Stimulated activated CD8-positive, alpha-beta memory T cell treated with anti-CD3 and anti-CD28 coated beads, Interleukin-15, amount 100 ng/mL, for 24 hours (primary cell): ENCODE measurements at regions not wholly inside any gene's neighbourhood (a gene's known extent, or its start where the extent isn't known, plus 50 kb on each side); places are given as distances from the start of the nearest gene placed in this dataset.
"Not testable (repeated sequence)": the region's sequence is repeated elsewhere in the genome, so short reads cannot be mapped to it uniquely, and the experiment has no call there.

Source experiments
- DNase-seq: peaks from one replicate; pipeline ENCODE4 v3.0.0-alpha.2; 2020; ENCODE audit warnings: low read depth

GRCh38 chr1:148264374-148265276 lies 112.5 kb upstream of the NBPF11 start:
- no peak for DNase-seq

DNA sequence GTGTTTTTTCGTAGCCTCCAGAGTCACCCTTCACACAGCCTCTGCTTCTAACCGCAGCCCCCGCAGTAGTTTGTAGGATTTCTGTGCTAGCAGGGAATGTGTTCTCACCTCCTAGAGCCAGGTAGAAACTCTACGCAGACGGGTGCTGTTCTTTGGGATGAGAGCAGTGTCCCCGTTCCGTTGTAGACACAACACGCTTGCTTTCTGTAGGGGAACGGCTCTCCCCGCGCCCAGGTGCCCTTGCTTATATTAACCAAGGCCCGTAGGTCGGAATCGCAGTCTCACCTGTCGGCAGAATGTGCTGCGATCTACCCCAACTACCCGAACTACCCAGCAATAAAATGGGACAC lies 111.8 kb upstream of the NBPF11 start:
- no peak for DNase-seq

DNA sequence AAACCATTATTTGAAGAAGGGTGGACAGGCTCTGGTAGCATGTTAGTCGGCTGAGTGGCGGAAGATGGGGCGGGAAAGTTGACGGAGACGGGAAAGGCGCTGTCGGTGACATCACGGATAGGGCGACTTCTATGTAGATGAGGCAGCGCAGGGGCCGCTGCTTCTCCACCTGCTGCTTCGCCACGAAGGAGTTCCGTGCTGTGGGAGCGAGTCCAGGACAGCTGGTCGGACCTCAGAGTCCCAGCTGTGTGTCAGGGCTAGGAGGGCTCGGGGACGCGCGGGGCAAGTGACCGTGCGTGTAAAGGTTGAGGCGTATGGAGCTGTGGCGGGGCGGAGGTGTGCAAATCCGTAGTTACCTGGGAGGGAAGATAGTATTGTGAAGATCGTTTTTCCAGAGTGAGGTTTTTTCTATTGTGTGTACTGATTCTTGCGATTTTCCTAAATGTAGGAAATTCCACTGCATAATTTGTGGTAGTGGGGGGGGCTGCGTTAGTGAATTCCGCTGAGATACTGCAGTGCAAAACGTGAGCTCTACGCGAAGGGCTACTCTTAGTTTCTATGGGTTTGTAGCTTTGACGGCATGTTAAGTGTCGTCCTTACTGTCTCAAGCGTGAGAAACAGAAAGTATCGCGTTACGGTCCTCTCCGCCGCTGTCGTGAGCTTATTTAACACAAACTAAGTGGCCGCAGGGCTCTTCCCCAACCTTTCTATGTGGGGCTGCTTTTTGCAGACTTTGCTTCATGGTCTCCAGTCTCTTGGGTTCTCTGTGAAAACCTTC lies 111.2 kb upstream of the NBPF11 start:
- DNase-seq, result peak; percentile 31

DNA sequence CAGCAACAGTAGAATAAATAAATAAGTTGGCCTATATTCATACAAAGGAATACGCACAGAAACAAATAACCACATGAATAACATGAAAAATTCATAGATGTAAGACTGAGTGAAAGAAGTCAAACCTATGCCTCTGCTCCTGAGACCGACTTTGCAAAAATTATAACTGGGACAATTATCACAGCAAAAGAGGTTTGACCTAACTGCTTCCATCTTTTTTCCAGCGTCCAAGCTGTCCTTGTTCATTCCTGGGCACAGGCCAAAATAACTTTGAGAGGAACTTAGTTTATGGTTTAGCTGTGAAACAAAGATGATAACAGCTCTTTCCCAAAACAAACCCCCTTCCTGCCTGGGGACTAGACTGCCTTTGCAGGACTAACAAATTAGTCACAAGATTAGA lies 109.6 kb upstream of the NBPF11 start:
- DNase-seq, result not testable (repeated sequence)

GRCh38 chr1:148257886-148258285 lies 105.8 kb upstream of the NBPF11 start:
- not testable (repeated sequence) for DNase-seq

GRCh38 chr1:148254611-148255429 lies 102.7 kb upstream of the NBPF11 start:
- not testable (repeated sequence) for DNase-seq

DNA sequence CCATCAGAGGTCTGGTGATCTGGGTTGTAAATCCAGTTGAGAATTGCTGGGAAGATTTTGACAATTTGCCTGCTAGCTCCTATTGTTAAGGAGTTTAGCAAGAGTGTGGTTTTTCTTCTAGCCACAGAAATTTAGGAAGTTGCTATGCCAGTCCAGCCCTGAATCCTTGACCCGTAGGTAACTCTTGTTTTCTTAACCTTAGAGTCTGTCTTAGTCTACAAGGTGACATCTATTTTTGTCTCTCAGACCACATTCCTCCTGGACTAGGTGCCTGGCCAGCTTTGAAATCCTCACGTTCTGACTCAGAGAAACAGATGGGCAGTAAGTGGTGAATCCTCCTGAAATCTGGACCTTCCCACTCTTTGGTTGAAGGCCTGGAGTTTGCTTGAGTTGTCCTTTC lies 101.7 kb upstream of the NBPF11 start:
- DNase-seq, result not testable (repeated sequence)

- not testable (repeated sequence) for DNase-seq
Measured at GRCh38 chr1:148248798-148249197, 96.7 kb upstream of the NBPF11 start.

DNA sequence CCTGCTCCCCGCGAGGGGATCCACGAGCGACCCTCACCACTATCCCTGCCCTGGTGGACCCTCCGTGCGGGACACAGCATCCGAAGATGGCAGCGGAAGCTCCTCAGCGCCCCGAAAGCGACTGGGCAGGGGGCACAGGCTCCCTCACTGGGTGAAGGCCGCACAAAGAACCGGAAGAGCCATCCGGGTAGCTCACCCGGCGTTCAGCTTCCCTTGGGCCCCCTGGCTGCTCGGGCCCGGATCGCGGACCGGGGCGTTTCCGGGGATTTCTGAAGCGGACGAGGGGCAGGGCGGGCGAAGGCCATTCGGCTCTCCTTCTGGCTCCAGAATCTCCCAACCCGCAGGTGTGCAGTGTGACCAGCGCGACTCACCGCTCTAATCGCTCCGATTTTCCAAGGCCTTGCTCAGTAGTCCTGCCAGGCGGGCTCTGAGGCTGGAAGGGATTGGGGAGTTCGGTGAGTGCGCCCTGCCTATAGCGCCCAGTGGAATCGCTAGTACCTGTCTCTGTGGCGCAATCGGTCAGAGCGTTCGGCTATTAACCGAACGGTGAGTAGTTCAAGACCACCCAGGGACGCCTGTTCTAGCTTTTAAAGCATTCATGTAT lies 94.3 kb upstream of the NBPF11 start:
- DNase-seq, result not testable (repeated sequence)

DNA sequence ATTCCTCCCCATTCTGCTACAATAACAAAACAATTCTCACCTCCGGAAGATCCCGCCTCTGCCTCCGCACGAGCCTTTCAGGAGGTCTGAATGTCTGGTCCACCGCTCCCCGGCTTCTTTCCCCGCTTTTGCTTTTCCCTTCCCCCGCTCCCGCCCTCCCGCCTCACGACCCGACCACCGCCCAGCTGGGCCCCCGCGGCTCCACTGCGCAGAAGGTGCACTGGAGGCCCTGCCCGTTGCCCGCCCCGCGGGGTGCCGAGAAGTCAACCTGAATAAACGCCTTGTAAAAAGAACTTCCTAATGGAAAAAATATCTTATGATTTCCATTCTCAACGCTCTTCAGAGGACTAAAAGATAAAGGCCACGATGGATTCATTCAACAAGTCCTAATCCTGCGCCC lies 93.8 kb upstream of the NBPF11 start:
- not testable (repeated sequence) for DNase-seq

GRCh38 chr1:148245443-148245842 lies 93.4 kb upstream of the NBPF11 start:
- DNase-seq, result not testable (repeated sequence)

- not testable (repeated sequence) for DNase-seq
Measured at GRCh38 chr1:148233250-148233649, 81.2 kb upstream of the NBPF11 start.

GRCh38 chr1:148228846-148229245 lies 76.8 kb upstream of the NBPF11 start:
- not testable (repeated sequence) for DNase-seq

DNA sequence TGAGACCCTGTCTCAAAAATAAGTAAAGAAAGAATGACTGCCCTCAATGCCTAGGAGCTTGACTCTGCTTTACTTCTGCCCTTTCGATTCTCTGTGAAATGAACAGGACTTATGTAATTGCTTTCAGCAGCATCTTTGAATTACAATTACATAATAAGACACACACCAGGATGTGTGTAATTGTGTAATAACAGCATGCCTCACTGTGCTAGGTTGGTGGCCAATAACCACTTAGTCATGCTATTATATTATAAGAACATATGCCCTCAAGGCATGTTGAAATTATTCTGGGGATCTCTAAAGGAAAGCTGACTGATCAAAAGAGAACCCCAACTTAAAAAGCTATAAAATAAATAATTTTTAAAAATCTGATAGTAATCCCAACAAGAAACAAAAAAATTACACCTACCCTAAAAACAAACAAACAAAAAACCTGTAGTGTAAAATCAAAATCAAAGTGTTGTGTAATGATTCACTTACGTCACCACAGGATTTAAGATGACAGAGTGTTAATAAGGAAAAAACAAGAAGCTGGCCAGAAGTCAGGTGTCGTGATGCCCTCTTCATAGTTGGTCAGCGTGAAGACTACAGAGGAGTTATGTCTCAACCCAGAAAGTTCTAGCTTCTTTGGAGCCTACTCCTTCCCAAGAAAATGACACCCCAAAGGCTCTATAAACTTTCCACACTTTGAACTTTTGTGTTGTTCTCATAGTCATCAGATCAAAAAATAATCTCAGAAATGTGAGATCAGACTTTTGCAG lies 70.5 kb upstream of the NBPF11 start:
- DNase-seq, result not testable (repeated sequence)

DNA sequence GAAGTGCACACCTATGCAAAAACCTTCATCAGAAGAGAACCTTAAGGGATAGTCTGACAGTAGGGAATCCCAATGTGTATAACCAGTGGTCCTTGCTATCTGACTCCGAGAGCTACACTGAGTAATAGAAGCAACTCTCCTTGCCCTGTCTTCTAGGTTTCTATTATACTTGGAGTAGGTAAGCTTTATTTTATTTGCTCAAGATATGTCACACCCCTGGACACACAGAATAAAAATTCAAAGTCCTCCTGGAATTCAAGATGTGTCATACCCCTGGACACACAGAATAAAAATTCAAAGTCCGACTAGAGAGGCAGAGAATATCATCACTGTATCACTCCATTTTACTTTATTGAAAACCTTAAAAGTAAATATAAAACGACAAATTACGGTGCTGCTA lies 69.5 kb upstream of the NBPF11 start:
- DNase-seq, result not testable (repeated sequence)

DNA sequence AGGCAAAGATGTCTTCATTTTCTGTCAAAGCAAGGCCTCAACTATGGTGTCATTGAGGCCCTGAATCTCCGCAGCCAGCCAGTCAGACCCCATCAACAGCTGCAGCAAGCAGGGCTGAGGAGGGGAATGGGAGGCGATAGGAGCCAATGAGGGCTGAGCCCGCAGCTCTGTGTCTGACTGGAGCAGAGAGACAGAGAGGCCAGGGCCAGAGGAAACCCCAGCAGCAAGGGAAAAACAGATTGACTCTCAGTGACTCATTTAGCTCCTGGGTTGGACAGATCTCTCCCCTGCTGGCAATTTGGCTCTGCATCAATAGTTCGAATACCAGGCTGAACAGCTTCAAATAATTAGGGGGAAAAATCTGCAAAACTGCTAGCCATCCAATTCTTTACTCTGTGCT lies 67.1 kb upstream of the NBPF11 start:
- not testable (repeated sequence) for DNase-seq

GRCh38 chr1:148211191-148211590 lies 59.1 kb upstream of the NBPF11 start:
- DNase-seq, result not testable (repeated sequence)

- DNase-seq, result not testable (repeated sequence)
Measured at GRCh38 chr1:148210624-148211023, 58.5 kb upstream of the NBPF11 start.

DNA sequence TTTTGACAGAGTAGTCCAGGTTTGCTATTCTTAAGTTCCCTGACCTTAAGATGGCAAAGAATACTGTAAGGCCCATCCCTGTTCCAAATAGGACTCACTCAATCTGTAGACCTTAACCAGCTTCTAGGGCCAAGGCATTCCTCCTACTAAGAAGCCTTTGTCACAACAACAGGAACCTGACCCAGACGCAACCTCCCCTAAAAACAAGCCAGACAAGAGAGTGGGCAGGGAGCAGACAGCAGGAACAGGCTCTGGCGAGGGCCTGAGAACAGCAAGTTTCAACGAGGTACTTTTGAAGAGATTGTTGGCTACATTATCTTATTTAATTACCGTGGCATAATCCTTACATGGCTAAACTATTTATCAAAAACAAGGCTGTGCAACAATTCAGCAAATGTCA lies 58.1 kb upstream of the NBPF11 start:
- DNase-seq, result not testable (repeated sequence)

GRCh38 chr1:148202013-148202412 lies 49.9 kb upstream of the NBPF11 start:
- DNase-seq, result not testable (repeated sequence)
